ENCODE measurements at regions not wholly inside any gene's neighbourhood (a gene's known extent, or its start where the extent isn't known, plus 50 kb on each side); places are given as distances from the start of the nearest gene placed in this dataset.

DNA sequence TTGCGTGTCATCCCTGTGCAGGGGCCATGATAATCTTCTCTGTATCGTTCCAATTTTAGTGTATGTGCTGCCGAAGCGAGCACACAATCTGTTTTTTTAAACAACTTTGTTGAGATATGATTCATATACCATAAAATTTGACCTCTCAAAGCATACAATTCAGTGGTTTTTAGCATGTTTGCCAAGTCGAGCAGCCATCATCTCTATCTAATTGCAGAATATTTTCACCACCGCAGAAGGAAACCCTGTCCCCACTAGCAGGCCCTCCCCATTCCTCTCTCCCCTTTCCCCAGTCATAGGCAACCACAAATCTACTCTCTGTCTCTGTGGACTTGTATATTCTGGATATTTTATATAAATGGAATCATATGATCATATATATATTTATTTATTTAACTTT is 78.7 kb upstream of the TINAGL1 start:
- no peak overlapping the region for H3K4me3 ChIP-seq (replicated peaks; ENCODE audit: low read depth, low read length)
- H3K36me3 ChIP-seq (ENCODE audit: control insufficient read depth, insufficient read depth, low read length), result no peaks in the 10 kb centered on the region
- H3K27me3 ChIP-seq (replicated peaks; ENCODE audit: control insufficient read depth, insufficient read depth, low read length), result no peaks in the 10 kb centered on the region; the same call in 1 of the 2 replicates
- DNase-seq (ENCODE audit: extremely low read depth, insufficient read length), result no peak
- TF ChIP-seq, protein P1, sequence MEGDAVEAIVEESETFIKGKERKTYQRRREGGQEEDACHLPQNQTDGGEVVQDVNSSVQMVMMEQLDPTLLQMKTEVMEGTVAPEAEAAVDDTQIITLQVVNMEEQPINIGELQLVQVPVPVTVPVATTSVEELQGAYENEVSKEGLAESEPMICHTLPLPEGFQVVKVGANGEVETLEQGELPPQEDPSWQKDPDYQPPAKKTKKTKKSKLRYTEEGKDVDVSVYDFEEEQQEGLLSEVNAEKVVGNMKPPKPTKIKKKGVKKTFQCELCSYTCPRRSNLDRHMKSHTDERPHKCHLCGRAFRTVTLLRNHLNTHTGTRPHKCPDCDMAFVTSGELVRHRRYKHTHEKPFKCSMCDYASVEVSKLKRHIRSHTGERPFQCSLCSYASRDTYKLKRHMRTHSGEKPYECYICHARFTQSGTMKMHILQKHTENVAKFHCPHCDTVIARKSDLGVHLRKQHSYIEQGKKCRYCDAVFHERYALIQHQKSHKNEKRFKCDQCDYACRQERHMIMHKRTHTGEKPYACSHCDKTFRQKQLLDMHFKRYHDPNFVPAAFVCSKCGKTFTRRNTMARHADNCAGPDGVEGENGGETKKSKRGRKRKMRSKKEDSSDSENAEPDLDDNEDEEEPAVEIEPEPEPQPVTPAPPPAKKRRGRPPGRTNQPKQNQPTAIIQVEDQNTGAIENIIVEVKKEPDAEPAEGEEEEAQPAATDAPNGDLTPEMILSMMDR (IDR thresholded peaks at IDR 0.05; ENCODE audit: insufficient read depth, low read length, poor library complexity, severe bottlenecking), result no peak

DNA sequence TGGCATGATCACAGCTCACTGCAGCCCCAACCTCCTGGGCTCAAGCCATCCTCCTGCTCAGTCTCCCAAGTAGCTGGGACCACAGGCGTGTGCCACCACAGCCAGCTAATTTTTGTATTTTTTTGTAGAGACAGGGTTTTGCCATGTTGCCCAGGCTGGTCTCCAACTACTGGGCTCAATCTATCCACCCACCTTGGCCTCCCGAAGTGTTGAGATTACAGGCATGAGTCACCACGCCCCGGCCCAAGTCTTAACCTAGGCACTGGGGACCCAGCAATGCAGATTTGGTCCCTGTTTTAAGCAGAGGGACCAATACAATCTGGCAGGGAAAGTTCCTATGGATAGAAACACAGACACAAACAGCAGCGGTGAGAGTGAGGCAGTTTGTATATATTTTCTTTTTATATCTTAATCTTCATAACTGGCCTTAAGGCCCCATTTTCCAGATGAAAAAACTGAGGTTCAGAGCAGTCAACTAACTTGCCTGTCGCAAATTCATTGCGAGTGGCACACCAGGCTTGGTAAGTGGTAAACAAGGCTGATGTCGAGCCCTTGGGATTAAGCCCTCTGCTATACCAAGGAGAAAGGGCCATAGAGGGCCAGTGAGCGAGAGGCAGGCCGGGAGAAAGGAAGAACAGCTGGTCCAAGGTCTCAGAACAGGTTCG is 77.8 kb upstream of the TINAGL1 start:
- no peak for DNase-seq (ENCODE audit: extremely low read depth, insufficient read length)
- TF ChIP-seq, protein P1 (IDR thresholded peaks at IDR 0.05; ENCODE audit: insufficient read depth, low read length, poor library complexity, severe bottlenecking), result no peak

DNA sequence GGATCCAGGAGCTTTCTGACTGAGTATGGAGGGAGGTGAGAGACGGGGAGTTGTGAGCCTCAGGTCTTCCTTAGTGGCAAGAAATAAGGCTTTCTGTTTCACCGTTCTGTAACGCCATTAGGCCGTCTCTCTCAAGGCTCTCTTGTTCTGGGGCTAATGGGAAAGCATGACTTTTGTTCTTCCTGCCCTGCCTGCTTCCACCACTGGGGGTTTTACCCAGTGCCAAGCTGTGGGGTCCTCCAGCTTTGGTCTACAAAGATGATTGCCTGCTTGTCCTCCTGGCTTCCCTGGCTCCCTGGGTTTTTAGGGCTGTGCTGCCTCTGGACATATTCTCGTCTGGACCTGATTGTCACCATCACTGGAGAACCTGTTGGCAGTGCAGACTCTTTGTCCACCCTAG is 74.8 kb upstream of the TINAGL1 start:
- DNase-seq (ENCODE audit: extremely low read depth, insufficient read length), result no peak
- TF ChIP-seq, protein P1 (IDR thresholded peaks at IDR 0.05; ENCODE audit: insufficient read depth, low read length, poor library complexity, severe bottlenecking), result no peak
- Histone ChIP-seq H3K27me3 (replicated peaks; ENCODE audit: control insufficient read depth, insufficient read depth, low read length) (no peaks in the 10 kb centered on the region; the same call in none of the 2 replicates), H3K4me3 (replicated peaks; ENCODE audit: low read depth, low read length) (no peak overlapping the region), H3K36me3 (ENCODE audit: control insufficient read depth, insufficient read depth, low read length) (no peaks in the 10 kb centered on the region)

More for the DNA sequence above, 77.8 kb upstream of the TINAGL1 start:
- Histone ChIP-seq H3K4me3 (replicated peaks; ENCODE audit: low read depth, low read length) (no peak overlapping the region), H3K36me3 (ENCODE audit: control insufficient read depth, insufficient read depth, low read length) (no peaks in the 10 kb centered on the region), H3K27me3 (replicated peaks; ENCODE audit: control insufficient read depth, insufficient read depth, low read length) (no peaks in the 10 kb centered on the region; the same call in none of the 2 replicates)

DNA sequence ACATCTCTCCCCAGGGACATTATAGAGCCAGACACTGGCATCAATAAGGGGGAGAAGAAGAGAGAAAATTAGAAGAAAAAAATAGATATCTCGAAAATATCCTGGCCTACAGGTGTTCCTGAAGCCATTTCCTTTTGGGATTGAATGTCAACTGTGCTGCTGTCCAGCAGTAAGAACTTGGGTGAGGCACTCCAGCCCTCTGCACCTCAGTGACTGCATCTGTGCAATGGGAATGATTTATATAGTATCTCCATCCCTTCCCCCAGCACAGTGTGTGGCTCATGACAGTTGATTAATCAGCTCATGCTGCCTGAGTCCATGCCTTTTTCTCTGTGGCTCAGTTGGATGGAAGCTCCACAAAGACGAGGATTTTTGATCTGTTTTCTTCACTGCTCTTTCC is 74.1 kb upstream of the TINAGL1 start:
- H3K27me3 ChIP-seq (replicated peaks; ENCODE audit: control insufficient read depth, insufficient read depth, low read length), result no peaks in the 10 kb centered on the region; the same call in none of the 2 replicates
- no peak for DNase-seq (ENCODE audit: extremely low read depth, insufficient read length)
- no peaks in the 10 kb centered on the region for H3K36me3 ChIP-seq (ENCODE audit: control insufficient read depth, insufficient read depth, low read length)
- TF ChIP-seq, protein P1 (IDR thresholded peaks at IDR 0.05; ENCODE audit: insufficient read depth, low read length, poor library complexity, severe bottlenecking), result no peak
- no peak overlapping the region for H3K4me3 ChIP-seq (replicated peaks; ENCODE audit: low read depth, low read length)

DNA sequence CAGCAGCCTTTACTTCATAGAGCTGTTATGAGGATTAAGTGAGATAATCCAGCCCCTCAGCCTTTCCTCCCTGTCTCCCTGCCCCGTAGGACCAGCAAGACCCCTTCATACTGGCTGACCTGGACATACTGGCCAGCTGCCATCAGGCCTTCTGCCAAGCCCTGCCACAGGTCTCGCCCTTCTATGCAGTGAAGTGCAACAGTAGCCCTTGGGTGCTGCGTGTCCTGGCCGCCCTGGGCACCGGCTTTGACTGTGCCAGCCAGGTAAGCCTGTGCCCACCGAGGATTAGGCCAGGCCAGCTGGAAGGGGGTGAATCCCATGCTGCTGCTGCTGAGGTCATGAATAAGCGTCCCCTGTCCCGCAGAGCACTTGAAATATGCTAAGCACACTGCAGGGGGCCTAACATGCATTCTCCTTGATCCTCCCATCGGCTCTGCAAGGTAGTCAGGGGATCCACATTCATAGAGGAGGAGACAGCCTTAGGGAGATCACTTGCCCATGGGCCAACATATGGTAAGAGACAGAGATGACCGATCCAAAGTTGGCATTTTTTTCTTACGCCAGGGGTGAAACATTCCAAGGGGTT is 73.3 kb upstream of the TINAGL1 start:
- DNase-seq (ENCODE audit: extremely low read depth, insufficient read length), result no peak
- Histone ChIP-seq H3K27me3 (replicated peaks; ENCODE audit: control insufficient read depth, insufficient read depth, low read length) (no peaks in the 10 kb centered on the region; the same call in none of the 2 replicates), H3K4me3 (replicated peaks; ENCODE audit: low read depth, low read length) (no peak overlapping the region), H3K36me3 (ENCODE audit: control insufficient read depth, insufficient read depth, low read length) (no peaks in the 10 kb centered on the region)
- TF ChIP-seq, protein P1 (IDR thresholded peaks at IDR 0.05; ENCODE audit: insufficient read depth, low read length, poor library complexity, severe bottlenecking), result no peak

All from GM06990 (cell line).